Small intestine (tissue), 7 donors: ENCODE measurements at regions not wholly inside any gene's neighbourhood (a gene's known extent, or its start where the extent isn't known, plus 50 kb on each side); places are given as distances from the start of the nearest gene placed in this dataset.
"Not testable (repeated sequence)": the region's sequence is repeated elsewhere in the genome, so short reads cannot be mapped to it uniquely, and the experiment has no call there.

Experiments used
- DNase-seq, 2 donors: peaks; one replicate each; pipeline versions ENCODE4 v3.0.0 to v3.0.0-alpha.2; 2013
- FAIRE-seq: peaks from 2 replicates; lab custom pipeline; 2012; peaks lifted over from hg19 to GRCh38; lab: Jason Lieb, UNC
- H3K27ac ChIP-seq, 3 donors: one replicate each; pipeline ENCODE4 v1.5.1; 2013; ENCODE audit warnings: low read length in 2 of 3, mild to moderate bottlenecking in 2 of 3, control low read depth in 1 of 3, inconsistent platforms in 1 of 3, low read depth in 1 of 3, moderate library complexity in 1 of 3
- H3K27me3 ChIP-seq, 3 donors: one replicate each; pipeline ENCODE4 v1.6.1; 2013; ENCODE audit warnings: low read length in 3 of 3, inconsistent platforms in 1 of 3; ENCODE audit not compliant: control insufficient read depth in 3 of 3, insufficient read depth in 3 of 3
- H3K36me3 ChIP-seq, 3 donors: one replicate each; pipeline ENCODE4 v1.6.1; 2013; ENCODE audit warnings: low read length in 3 of 3, inconsistent platforms in 1 of 3, low read depth in 1 of 3, mild to moderate bottlenecking in 1 of 3, moderate library complexity in 1 of 3; ENCODE audit not compliant: control insufficient read depth in 3 of 3, insufficient read depth in 2 of 3
- H3K4me1 ChIP-seq, 3 donors: one replicate each; pipeline ENCODE4 v1.6.1; 2013; ENCODE audit warnings: low read length in 2 of 3, inconsistent platforms in 1 of 3, low read depth in 1 of 3, mild to moderate bottlenecking in 1 of 3, moderate library complexity in 1 of 3; ENCODE audit not compliant: control insufficient read depth in 3 of 3, insufficient read depth in 2 of 3
- H3K4me3 ChIP-seq, 3 donors: one replicate each; pipeline ENCODE4 v1.5.1; 2013; ENCODE audit warnings: low read length in 3 of 3, control low read depth in 1 of 3, inconsistent platforms in 1 of 3, low read depth in 1 of 3, mild to moderate bottlenecking in 1 of 3, moderate library complexity in 1 of 3
- H3K9me3 ChIP-seq, 2 donors: one replicate each; pipeline ENCODE4 v1.6.1; 2013; ENCODE audit warnings: low read depth in 1 of 2, low read length in 1 of 2; ENCODE audit not compliant: control insufficient read depth in 2 of 2, insufficient read depth in 1 of 2
- WGBS, 3 donors: extraction: QIAGEN DNeasy Blood & Tissue Kit; methylation state at CpG; one replicate each; pipeline ENCODE4 v1.1.7; 2013; 5-methylcytosine and 5-hydroxymethylcytosine counted together
- donor health status: healthy with polysubstance abuse.
- donor health status: control.
- donor health status: control.
- donor health status: Bipolar disorder and iron deficiency.
- donor health status: healthy.

GRCh38 chrX:81945911-81946310, 744.0 kb downstream of the SH3BGRL start:
- not testable (repeated sequence) for H3K27me3 ChIP-seq, H3K36me3 ChIP-seq, H3K4me3 ChIP-seq, FAIRE-seq, DNase-seq, H3K9me3 ChIP-seq, H3K27ac ChIP-seq, H3K4me1 ChIP-seq
- 76 to 87% (median 83%) methylated on average over 4 to 5 of the region's 5 CpGs for WGBS, 3 donors

DNA sequence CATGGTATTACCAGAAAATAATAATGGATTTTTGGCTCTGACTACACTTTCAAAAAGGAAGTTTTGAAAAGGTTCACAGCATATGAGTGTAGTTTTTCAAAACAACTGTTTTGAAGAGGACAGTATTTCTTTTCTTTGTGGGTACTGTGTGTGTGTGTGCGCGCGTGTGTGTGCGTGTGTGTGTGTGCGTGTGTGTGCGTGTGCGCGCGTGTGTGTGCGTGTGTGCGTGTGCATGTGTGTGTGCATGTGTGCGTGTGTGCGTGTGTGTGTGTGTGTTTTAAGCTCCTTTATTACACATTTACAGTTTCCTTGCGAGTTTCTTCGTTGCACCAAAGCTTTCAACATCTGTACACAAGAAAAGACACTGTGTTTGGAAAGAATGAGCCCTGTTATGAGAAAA, 755.4 kb downstream of the SH3BGRL start:
- Histone ChIP-seq H3K4me1 (no peaks in the 10 kb centered on the region), H3K9me3 (no peaks in the 10 kb centered on the region), H3K36me3 (no peaks in the 10 kb centered on the region), H3K27ac (no peak overlapping the region), H3K27me3 (no peaks in the 10 kb centered on the region), H3K4me3 (no peak overlapping the region)
- FAIRE-seq (no peak), DNase-seq (no peak)
- WGBS, 3 donors = 72 to 82% (median 80%) methylated on average over 15 of the region's 15 CpGs

DNA sequence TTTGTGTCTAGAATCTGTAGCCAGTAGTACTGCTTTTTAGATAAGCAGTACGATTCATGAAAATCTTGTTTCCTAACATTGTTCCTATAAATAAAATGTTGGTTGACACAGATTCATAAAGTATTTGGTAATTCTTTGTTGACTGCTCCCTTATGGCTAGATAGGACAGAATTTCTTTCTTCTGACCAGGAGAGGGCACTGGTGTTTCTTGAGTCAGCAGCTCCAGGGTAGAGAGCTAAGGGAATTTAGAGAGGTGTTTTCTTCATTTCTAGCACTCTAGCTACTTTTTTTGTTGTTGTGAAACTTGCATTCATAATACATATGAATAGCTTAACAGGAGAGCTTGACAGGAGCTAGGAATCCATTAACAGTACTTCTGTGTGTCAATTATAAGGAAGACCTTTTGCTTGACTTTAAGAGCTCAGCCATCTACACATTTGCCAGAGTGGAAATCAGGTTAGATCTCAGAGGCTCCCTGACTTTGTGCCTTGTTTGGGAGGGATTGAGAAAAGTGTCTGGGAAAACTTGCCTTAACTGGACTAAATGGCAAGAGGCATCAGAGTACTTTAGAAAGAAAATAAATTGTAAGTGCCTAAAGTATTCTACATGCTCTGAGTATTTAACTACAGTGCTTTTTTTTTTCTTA, 756.1 kb downstream of the SH3BGRL start:
- WGBS, 3 donors = 6 to 12% (median 7%) methylated on average over 1 of the region's 1 CpG
- no peaks in the 10 kb centered on the region for H3K9me3 ChIP-seq
- no peaks in the 10 kb centered on the region for H3K4me1 ChIP-seq
- H3K36me3 ChIP-seq = no peaks in the 10 kb centered on the region
- FAIRE-seq (no peak), DNase-seq (peak in 1 of 2 donors; percentile 1)
- no peak overlapping the region for H3K27ac ChIP-seq
- H3K4me3 ChIP-seq = no peak overlapping the region
- no peaks in the 10 kb centered on the region for H3K27me3 ChIP-seq

- Histone ChIP-seq H3K4me3 (no peak overlapping the region), H3K27me3 (no peaks in the 10 kb centered on the region), H3K9me3 (no peaks in the 10 kb centered on the region), H3K27ac (no peak overlapping the region), H3K4me1 (no peaks in the 10 kb centered on the region), H3K36me3 (no peaks in the 10 kb centered on the region)
- WGBS, 3 donors = 39 to 53% (median 47%) methylated on average over 1 of the region's 1 CpG
- FAIRE-seq (no peak), DNase-seq (no peak)
These were observed 758.1 kb downstream of the SH3BGRL start for GRCh38 chrX:81959964-81960363.

GRCh38 chrX:81974413-81974812, 772.5 kb downstream of the SH3BGRL start:
- not testable (repeated sequence) for H3K4me3 ChIP-seq, H3K9me3 ChIP-seq, H3K4me1 ChIP-seq, H3K36me3 ChIP-seq, FAIRE-seq, DNase-seq, H3K27ac ChIP-seq, H3K27me3 ChIP-seq
- WGBS, 3 donors = 92 to 100% (median 100%) methylated on average over 1 of the region's 1 CpG

- 50 to 71% (median 56%) methylated on average over 5 of the region's 5 CpGs for WGBS, 3 donors
- H3K27me3 ChIP-seq = no peaks in the 10 kb centered on the region
These were observed 778.1 kb downstream of the SH3BGRL start for GRCh38 chrX:81979806-81980515.

GRCh38 chrX:81987217-81987616, 785.3 kb downstream of the SH3BGRL start:
- H3K4me1 ChIP-seq, H3K4me3 ChIP-seq, H3K27me3 ChIP-seq, H3K9me3 ChIP-seq, FAIRE-seq, H3K36me3 ChIP-seq, H3K27ac ChIP-seq, DNase-seq: not testable (repeated sequence)
- WGBS, 3 donors = 63 to 83% (median 79%) methylated on average over 2 of the region's 2 CpGs

More at GRCh38 chrX:81979806-81980515, 778.1 kb downstream of the SH3BGRL start:
- no peak overlapping the region for H3K4me3 ChIP-seq
- DNase-seq = no peak
- H3K9me3 ChIP-seq = peaks cover 0 to 4% of the 10 kb centered on the region in 2 donors
- no peak overlapping the region for H3K27ac ChIP-seq
- FAIRE-seq = peak; percentile 26
- H3K36me3 ChIP-seq = no peaks in the 10 kb centered on the region
- no peaks in the 10 kb centered on the region for H3K4me1 ChIP-seq

GRCh38 chrX:81996166-81996565, 794.3 kb downstream of the SH3BGRL start:
- WGBS, 3 donors = 77 to 87% (median 82%) methylated on average over 5 of the region's 5 CpGs
- Histone ChIP-seq H3K9me3 (peaks cover 0 to 7% of the 10 kb centered on the region in 2 donors), H3K27ac (no peak overlapping the region), H3K36me3 (no peaks in the 10 kb centered on the region), H3K27me3 (no peaks in the 10 kb centered on the region), H3K4me1 (no peaks in the 10 kb centered on the region), H3K4me3 (no peak overlapping the region)
- DNase-seq (no peak), FAIRE-seq (no peak)
